ENCODE measurements at regions not wholly inside any gene's neighbourhood (a gene's known extent, or its start where the extent isn't known, plus 50 kb on each side); places are given as distances from the start of the nearest gene placed in this dataset.

DNA sequence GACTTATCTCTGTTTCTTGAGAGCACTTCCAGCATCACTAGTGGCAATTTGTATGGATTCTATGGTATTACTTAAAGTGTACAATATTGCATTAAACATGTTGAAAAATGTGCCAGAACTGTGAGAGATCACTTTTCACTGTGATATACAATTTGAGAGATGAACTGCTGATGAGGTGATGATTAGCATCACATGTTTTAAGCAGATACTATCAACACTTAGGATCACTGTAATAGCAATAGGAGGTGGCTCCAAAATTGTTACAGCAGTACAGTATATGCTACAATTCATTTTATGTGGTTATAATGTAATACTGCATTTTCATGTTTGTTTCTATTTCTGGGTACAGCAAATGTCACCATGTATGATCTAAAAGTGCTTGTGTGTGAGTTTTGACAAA, 570.0 kb downstream of the PTPRC start:
- ChIA-PET CTCF (no interaction called here), POLR2A (no interaction called here)
- TF ChIP-seq ZFP37 (tag by site-specific recombination; IDR thresholded peaks at IDR 0.05) (no peak), ZNF114 (tag by site-specific recombination; IDR thresholded peaks at IDR 0.05) (no peak), MEIS1 (CRISPR knock-in tag; IDR thresholded peaks at IDR 0.05; ENCODE audit: borderline replicate concordance) (no peak), BCL11B (tag by site-specific recombination; IDR thresholded peaks at IDR 0.05; ENCODE audit: low read depth) (no peak), ZNF707 (tag by site-specific recombination; IDR thresholded peaks at IDR 0.05) (no peak), MYNN (tag by site-specific recombination; IDR thresholded peaks at IDR 0.05; ENCODE audit: borderline replicate concordance) (no peak), ZNF155 (tag by site-specific recombination; IDR thresholded peaks at IDR 0.05) (no peak)
- H3K9me3 ChIP-seq (ENCODE audit: control insufficient read depth, insufficient read depth, low read depth, low read length), result no peaks in the 10 kb centered on the region
- H3K4me1 ChIP-seq (ENCODE audit: control insufficient read depth, insufficient read depth, low read length), result no peaks in the 10 kb centered on the region
- no peak overlapping the region for H3K27ac ChIP-seq (ENCODE audit: extremely low read depth, low read depth, low read length)
- no peaks in the 10 kb centered on the region for H3K36me3 ChIP-seq (ENCODE audit: control insufficient read depth in 2 of 2, insufficient read depth in 1 of 2, low read length in 2 of 2)
- H3K4me3 ChIP-seq (ENCODE audit: low read depth, low read length), result no peak overlapping the region

DNA sequence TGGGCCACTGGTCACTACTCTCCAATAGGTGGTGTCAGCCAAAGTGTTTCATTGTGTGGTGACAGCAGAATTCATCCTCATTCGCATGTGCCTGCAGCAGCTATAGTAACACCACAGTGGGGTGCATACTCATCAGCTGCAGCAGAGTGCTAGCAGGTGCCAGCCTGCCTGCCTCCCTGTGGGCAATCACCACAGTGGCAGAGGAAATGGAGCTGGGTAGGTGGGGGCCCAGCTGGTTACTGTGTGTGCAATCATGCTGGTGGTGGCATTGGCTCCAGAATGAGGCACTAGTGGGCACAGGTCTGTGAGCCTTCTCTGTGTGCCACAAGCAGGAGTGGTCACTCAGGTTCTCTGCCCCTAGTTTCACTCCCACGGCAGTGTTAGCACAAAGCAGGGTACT, 579.2 kb downstream of the PTPRC start:
- Histone ChIP-seq H3K4me1 (ENCODE audit: control insufficient read depth, insufficient read depth, low read length) (no peaks in the 10 kb centered on the region), H3K4me3 (ENCODE audit: low read depth, low read length) (no peak overlapping the region), H3K9me3 (ENCODE audit: control insufficient read depth, insufficient read depth, low read depth, low read length) (no peaks in the 10 kb centered on the region), H3K27ac (ENCODE audit: extremely low read depth, low read depth, low read length) (no peak overlapping the region), H3K36me3 (ENCODE audit: control insufficient read depth in 2 of 2, insufficient read depth in 1 of 2, low read length in 2 of 2) (no peaks in the 10 kb centered on the region)
- ChIA-PET POLR2A (no interaction called here), CTCF (no interaction called here)
- TF ChIP-seq, protein P1, sequence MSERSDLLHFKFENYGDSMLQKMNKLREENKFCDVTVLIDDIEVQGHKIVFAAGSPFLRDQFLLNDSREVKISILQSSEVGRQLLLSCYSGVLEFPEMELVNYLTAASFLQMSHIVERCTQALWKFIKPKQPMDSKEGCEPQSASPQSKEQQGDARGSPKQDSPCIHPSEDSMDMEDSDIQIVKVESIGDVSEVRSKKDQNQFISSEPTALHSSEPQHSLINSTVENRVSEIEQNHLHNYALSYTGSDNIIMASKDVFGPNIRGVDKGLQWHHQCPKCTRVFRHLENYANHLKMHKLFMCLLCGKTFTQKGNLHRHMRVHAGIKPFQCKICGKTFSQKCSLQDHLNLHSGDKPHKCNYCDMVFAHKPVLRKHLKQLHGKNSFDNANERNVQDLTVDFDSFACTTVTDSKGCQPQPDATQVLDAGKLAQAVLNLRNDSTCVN (tag by site-specific recombination; optimal IDR thresholded peaks at IDR 0.05), result no peak
- TF ChIP-seq ZIC2 (tag by site-specific recombination; IDR thresholded peaks at IDR 0.05), result 0 out of 2 replicates have a peak, but pooled peaks have one; percentile 17

DNA sequence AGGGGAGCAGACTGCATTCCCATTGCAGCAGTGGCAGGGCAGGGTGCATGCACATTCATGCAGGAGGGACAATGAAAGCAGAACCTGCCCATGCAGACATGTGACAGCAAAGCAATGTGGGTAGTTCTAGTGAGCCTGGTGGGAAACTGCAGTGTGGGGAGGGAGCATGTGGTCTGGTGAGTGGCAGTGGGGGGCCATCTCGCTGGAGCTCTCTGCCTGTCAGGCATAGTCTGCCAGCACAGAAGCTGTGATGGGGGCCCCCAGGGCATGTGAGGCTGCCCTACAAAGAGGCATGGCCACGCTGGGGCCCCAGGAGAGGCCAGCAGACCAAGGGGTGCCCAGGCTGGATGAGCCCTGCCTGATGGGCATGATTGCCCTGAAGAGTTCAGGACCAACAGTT, 579.7 kb downstream of the PTPRC start:
- no peak overlapping the region for H3K27ac ChIP-seq (ENCODE audit: extremely low read depth, low read depth, low read length)
- H3K4me1 ChIP-seq (ENCODE audit: control insufficient read depth, insufficient read depth, low read length), result no peaks in the 10 kb centered on the region
- POLR2A ChIA-PET, result no interaction called here
- CTCF ChIA-PET, result no interaction called here
- H3K36me3 ChIP-seq (ENCODE audit: control insufficient read depth in 2 of 2, insufficient read depth in 1 of 2, low read length in 2 of 2), result no peaks in the 10 kb centered on the region
- no peaks in the 10 kb centered on the region for H3K9me3 ChIP-seq (ENCODE audit: control insufficient read depth, insufficient read depth, low read depth, low read length)
- TF ChIP-seq, protein P2, sequence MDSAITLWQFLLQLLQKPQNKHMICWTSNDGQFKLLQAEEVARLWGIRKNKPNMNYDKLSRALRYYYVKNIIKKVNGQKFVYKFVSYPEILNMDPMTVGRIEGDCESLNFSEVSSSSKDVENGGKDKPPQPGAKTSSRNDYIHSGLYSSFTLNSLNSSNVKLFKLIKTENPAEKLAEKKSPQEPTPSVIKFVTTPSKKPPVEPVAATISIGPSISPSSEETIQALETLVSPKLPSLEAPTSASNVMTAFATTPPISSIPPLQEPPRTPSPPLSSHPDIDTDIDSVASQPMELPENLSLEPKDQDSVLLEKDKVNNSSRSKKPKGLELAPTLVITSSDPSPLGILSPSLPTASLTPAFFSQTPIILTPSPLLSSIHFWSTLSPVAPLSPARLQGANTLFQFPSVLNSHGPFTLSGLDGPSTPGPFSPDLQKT (IDR thresholded peaks at IDR 0.05; ENCODE audit: borderline replicate concordance, low read depth, low read length), result no peak
- TF ChIP-seq FEZF1 (tag by site-specific recombination; IDR thresholded peaks at IDR 0.05) (no peak), OVOL3 (tag by site-specific recombination; IDR thresholded peaks at IDR 0.05) (no peak)
- TF ChIP-seq, protein P3, sequence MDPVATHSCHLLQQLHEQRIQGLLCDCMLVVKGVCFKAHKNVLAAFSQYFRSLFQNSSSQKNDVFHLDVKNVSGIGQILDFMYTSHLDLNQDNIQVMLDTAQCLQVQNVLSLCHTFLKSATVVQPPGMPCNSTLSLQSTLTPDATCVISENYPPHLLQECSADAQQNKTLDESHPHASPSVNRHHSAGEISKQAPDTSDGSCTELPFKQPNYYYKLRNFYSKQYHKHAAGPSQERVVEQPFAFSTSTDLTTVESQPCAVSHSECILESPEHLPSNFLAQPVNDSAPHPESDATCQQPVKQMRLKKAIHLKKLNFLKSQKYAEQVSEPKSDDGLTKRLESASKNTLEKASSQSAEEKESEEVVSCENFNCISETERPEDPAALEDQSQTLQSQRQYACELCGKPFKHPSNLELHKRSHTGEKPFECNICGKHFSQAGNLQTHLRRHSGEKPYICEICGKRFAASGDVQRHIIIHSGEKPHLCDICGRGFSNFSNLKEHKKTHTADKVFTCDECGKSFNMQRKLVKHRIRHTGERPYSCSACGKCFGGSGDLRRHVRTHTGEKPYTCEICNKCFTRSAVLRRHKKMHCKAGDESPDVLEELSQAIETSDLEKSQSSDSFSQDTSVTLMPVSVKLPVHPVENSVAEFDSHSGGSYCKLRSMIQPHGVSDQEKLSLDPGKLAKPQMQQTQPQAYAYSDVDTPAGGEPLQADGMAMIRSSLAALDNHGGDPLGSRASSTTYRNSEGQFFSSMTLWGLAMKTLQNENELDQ (tag by site-specific recombination; IDR thresholded peaks at IDR 0.05; ENCODE audit: low read depth), result no peak
- no peak overlapping the region for H3K4me3 ChIP-seq (ENCODE audit: low read depth, low read length)

DNA sequence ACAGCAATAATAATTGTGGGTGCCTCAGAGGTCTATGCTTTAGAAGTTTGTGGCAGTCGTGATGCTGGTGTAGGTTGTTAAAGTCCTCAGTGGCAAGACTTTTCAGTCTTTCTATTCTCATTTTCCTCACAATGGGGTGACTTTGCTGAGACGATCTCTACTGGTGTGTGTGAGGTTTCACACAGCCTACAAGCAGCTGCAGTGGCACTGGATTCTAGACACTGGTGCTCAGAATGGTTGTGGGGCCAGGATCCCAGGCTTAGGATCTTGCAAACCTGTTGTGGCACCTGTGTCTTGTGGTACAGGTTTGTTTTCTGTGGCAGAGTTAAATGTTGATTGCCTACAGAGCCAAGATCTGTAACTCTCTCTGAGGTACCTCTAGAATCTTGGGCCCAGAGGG, 581.2 kb downstream of the PTPRC start:
- no peak overlapping the region for H3K27ac ChIP-seq (ENCODE audit: extremely low read depth, low read depth, low read length)
- POLR2A ChIA-PET, result no interaction called here

More for the DNA sequence above, 581.2 kb downstream of the PTPRC start:
- H3K9me3 ChIP-seq (ENCODE audit: control insufficient read depth, insufficient read depth, low read depth, low read length), result no peaks in the 10 kb centered on the region
- TF ChIP-seq ZNF132 (tag by site-specific recombination; IDR thresholded peaks at IDR 0.05; ENCODE audit: borderline replicate concordance) (no peak), ZSCAN16 (tag by site-specific recombination; IDR thresholded peaks at IDR 0.05) (no peak), ZNF585B (tag by site-specific recombination; IDR thresholded peaks at IDR 0.05) (no peak), ZNF174 (tag by site-specific recombination; IDR thresholded peaks at IDR 0.05) (no peak), ZNF292 (tag by site-specific recombination; IDR thresholded peaks at IDR 0.05; ENCODE audit: borderline replicate concordance, low read depth) (no peak), WT1 (tag by site-specific recombination; IDR thresholded peaks at IDR 0.05) (no peak), ZNF223 (tag by site-specific recombination; IDR thresholded peaks at IDR 0.05) (no peak), EGR2 (tag by site-specific recombination; IDR thresholded peaks at IDR 0.05; ENCODE audit: low read depth) (no peak)
- TF ChIP-seq, protein P4, sequence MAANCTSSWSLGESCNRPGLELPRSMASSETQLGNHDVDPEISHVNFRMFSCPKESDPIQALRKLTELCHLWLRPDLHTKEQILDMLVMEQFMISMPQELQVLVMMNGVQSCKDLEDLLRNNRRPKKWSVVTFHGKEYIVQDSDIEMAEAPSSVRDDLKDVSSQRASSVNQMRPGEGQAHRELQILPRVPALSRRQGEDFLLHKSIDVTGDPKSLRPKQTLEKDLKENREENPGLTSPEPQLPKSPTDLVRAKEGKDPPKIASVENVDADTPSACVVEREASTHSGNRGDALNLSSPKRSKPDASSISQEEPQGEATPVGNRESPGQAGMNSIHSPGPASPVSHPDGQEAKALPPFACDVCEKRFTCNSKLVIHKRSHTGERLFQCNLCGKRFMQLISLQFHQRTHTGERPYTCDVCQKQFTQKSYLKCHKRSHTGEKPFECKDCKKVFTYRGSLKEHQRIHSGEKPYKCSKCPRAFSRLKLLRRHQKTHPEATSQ (tag by site-specific recombination; IDR thresholded peaks at IDR 0.05), result no peak
- TF ChIP-seq, protein P5, sequence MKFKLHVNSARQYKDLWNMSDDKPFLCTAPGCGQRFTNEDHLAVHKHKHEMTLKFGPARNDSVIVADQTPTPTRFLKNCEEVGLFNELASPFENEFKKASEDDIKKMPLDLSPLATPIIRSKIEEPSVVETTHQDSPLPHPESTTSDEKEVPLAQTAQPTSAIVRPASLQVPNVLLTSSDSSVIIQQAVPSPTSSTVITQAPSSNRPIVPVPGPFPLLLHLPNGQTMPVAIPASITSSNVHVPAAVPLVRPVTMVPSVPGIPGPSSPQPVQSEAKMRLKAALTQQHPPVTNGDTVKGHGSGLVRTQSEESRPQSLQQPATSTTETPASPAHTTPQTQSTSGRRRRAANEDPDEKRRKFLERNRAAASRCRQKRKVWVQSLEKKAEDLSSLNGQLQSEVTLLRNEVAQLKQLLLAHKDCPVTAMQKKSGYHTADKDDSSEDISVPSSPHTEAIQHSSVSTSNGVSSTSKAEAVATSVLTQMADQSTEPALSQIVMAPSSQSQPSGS (tag by site-specific recombination; IDR thresholded peaks at IDR 0.05; ENCODE audit: low read depth), result no peak
- H3K4me3 ChIP-seq (ENCODE audit: low read depth, low read length), result no peak overlapping the region
- H3K36me3 ChIP-seq (ENCODE audit: control insufficient read depth in 2 of 2, insufficient read depth in 1 of 2, low read length in 2 of 2), result no peaks in the 10 kb centered on the region
- CTCF ChIA-PET, result no interaction called here
- no peaks in the 10 kb centered on the region for H3K4me1 ChIP-seq (ENCODE audit: control insufficient read depth, insufficient read depth, low read length)

Measured in HEK293 (cell line).